B cell (primary cell): ENCODE measurements at regions not wholly inside any gene's neighbourhood (a gene's known extent, or its start where the extent isn't known, plus 50 kb on each side); places are given as distances from the start of the nearest gene placed in this dataset.

Source experiments
- EZH2 ChIP-seq: IDR thresholded peaks from 2 replicates; pipeline ENCODE4 v1.6.1; 2012; ENCODE audit warnings: borderline replicate concordance, low read depth, mild to moderate bottlenecking, moderate library complexity, low read length; ENCODE audit not compliant: insufficient read depth, poor library complexity, severe bottlenecking
- TF ChIP-seq, protein P1 (sequence below): fragments of 200-600 bp; IDR thresholded peaks from one replicate; pipeline ENCODE4 v1.8.0; 2022; ENCODE audit warnings: antibody characterized with exemption, mild to moderate bottlenecking

DNA sequence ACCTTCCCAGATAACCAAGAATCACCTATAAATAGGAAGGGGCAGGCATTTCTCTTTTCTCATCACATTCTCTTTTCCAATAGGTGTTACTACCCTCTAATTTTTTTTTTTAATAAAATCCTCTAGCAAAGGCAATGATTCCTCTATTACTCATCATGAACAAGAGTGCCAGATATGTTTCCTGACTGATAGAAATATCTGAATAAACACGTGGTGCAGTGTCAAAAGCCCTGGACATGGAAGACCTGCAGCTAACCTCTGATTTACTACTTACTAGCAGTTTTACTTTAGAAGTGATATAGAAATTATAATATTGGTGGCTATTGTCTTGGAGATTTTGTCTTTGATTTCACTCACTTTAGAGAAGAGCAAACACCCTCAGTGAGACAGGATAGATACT, 194.6 kb upstream of the SAMSN1 start:
- TF ChIP-seq, protein P1, sequence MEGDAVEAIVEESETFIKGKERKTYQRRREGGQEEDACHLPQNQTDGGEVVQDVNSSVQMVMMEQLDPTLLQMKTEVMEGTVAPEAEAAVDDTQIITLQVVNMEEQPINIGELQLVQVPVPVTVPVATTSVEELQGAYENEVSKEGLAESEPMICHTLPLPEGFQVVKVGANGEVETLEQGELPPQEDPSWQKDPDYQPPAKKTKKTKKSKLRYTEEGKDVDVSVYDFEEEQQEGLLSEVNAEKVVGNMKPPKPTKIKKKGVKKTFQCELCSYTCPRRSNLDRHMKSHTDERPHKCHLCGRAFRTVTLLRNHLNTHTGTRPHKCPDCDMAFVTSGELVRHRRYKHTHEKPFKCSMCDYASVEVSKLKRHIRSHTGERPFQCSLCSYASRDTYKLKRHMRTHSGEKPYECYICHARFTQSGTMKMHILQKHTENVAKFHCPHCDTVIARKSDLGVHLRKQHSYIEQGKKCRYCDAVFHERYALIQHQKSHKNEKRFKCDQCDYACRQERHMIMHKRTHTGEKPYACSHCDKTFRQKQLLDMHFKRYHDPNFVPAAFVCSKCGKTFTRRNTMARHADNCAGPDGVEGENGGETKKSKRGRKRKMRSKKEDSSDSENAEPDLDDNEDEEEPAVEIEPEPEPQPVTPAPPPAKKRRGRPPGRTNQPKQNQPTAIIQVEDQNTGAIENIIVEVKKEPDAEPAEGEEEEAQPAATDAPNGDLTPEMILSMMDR, result no peak
- no peak for TF ChIP-seq EZH2
